ENCODE measurements at regions not wholly inside any gene's neighbourhood (a gene's known extent, or its start where the extent isn't known, plus 50 kb on each side); places are given as distances from the start of the nearest gene placed in this dataset.
"Not testable (repeated sequence)": the region's sequence is repeated elsewhere in the genome, so short reads cannot be mapped to it uniquely, and the experiment has no call there.

DNA sequence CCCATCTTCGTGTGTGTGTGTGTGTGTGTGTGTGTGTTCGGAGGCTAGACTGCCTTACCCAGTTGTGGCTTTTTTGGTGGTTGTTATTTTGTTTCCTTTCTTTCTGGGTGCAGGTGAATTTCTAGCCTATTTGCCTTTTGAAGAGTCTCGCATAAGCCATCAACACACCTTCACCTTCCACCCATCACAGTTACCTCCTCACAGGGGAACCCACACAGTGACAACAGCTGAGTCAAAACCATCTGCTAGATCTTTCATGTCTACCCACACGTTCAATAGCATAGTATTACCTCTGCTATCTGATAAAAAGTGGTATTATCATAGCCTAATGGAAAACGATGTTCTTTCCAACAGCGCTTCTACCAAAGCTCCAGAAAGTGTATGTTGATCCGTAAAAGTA, 303.2 kb upstream of the TMTC4 start:
- H4K20me1 ChIP-seq (ENCODE audit: insufficient read depth, poor library complexity, severe bottlenecking) = no peaks in the 10 kb centered on the region
- H3K79me2 ChIP-seq = no peaks in the 10 kb centered on the region
- no peak overlapping the region for H3K27ac ChIP-seq
- WGBS (ENCODE audit: low lambda C conversion rate, missing lambda C conversion rate) = 78% methylated on average over 7 of the region's 7 CpGs
- no peak overlapping the region for H2AFZ ChIP-seq
- no peaks in the 10 kb centered on the region for H3K36me3 ChIP-seq (replicated peaks; ENCODE audit: insufficient read depth, low read depth)
- H3K4me3 ChIP-seq = no peak overlapping the region
- H3K27me3 ChIP-seq = no peaks in the 10 kb centered on the region
- no peak for DNase-seq (ENCODE audit: low spot score)
- TF ChIP-seq EZH2 (IDR thresholded peaks at IDR 0.05; ENCODE audit: borderline replicate concordance) = no peak
- no peak for TF ChIP-seq EZH2phosphoT487 (IDR thresholded peaks at IDR 0.05; ENCODE audit: low read depth, severe bottlenecking, unreplicated experiment)
- TF ChIP-seq, protein P1, sequence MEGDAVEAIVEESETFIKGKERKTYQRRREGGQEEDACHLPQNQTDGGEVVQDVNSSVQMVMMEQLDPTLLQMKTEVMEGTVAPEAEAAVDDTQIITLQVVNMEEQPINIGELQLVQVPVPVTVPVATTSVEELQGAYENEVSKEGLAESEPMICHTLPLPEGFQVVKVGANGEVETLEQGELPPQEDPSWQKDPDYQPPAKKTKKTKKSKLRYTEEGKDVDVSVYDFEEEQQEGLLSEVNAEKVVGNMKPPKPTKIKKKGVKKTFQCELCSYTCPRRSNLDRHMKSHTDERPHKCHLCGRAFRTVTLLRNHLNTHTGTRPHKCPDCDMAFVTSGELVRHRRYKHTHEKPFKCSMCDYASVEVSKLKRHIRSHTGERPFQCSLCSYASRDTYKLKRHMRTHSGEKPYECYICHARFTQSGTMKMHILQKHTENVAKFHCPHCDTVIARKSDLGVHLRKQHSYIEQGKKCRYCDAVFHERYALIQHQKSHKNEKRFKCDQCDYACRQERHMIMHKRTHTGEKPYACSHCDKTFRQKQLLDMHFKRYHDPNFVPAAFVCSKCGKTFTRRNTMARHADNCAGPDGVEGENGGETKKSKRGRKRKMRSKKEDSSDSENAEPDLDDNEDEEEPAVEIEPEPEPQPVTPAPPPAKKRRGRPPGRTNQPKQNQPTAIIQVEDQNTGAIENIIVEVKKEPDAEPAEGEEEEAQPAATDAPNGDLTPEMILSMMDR (IDR thresholded peaks at IDR 0.05; ENCODE audit: poor library complexity) = no peak
- H3K9me3 ChIP-seq (ENCODE audit: low read depth) = no peaks in the 10 kb centered on the region
- H3K4me1 ChIP-seq (ENCODE audit: insufficient read depth) = no peaks in the 10 kb centered on the region
- no peaks in the 10 kb centered on the region for H3K9me2 ChIP-seq (replicated peaks; ENCODE audit: insufficient read depth)
- no peak overlapping the region for H3K4me2 ChIP-seq

DNA sequence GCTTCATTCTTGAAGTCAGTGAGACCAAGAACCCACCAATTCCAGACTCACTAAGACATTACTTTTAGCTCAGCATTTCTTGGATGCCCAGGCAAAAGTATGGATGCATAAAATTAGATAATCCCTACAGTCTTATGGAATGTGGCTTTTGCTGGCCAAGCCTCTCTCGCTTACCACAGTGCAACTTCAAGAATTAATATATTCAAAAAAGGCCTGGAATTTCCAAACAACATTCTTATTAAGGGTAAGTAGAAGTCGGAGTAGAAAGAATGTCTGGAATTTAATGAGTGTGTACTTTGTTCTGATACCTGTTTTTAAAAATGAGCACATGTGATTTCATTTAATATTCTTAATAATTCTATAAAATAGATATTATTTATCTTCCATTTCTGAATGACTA, 302.4 kb upstream of the TMTC4 start:
- Histone ChIP-seq H3K27me3 (no peaks in the 10 kb centered on the region), H3K79me2 (no peaks in the 10 kb centered on the region), H3K4me2 (no peak overlapping the region), H3K4me1 (ENCODE audit: insufficient read depth) (no peaks in the 10 kb centered on the region), H2AFZ (no peak overlapping the region), H4K20me1 (ENCODE audit: insufficient read depth, poor library complexity, severe bottlenecking) (no peaks in the 10 kb centered on the region), H3K9me2 (replicated peaks; ENCODE audit: insufficient read depth) (no peaks in the 10 kb centered on the region), H3K27ac (no peak overlapping the region), H3K4me3 (no peak overlapping the region), H3K36me3 (replicated peaks; ENCODE audit: insufficient read depth, low read depth) (no peaks in the 10 kb centered on the region), H3K9me3 (ENCODE audit: low read depth) (no peaks in the 10 kb centered on the region)
- TF ChIP-seq, protein P1 (IDR thresholded peaks at IDR 0.05; ENCODE audit: poor library complexity) = no peak
- TF ChIP-seq EZH2phosphoT487 (IDR thresholded peaks at IDR 0.05; ENCODE audit: low read depth, severe bottlenecking, unreplicated experiment) (no peak), EZH2 (IDR thresholded peaks at IDR 0.05; ENCODE audit: borderline replicate concordance) (no peak)
- no peak for DNase-seq (ENCODE audit: low spot score)
- 63% methylated on average over 2 of the region's 2 CpGs for WGBS (ENCODE audit: low lambda C conversion rate, missing lambda C conversion rate)

DNA sequence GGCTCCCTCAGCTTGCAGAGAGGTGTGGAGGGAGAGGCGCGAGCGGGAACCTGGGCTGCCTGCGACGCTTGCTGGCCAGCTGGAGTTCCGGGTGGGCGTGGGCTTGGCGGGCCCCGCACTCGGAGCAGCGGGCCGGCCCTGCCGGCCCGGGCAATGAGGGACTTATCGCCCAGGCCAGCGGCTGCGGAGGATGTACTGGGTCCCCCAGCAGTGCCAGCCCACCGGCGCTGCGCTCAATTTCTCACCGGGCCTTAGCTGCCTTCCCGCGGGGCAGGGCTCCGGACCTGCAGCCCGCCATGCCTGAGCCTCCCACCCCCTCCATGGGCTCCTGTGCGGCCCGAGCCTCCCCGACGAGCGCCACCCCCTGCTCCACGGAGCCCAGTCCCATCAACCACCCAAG, 301.1 kb upstream of the TMTC4 start:
- H3K9me2 ChIP-seq (replicated peaks; ENCODE audit: insufficient read depth); H3K27me3 ChIP-seq; H3K27ac ChIP-seq; H2AFZ ChIP-seq; H3K4me1 ChIP-seq (ENCODE audit: insufficient read depth); H3K79me2 ChIP-seq; DNase-seq (ENCODE audit: low spot score); H3K36me3 ChIP-seq (replicated peaks; ENCODE audit: insufficient read depth, low read depth); H4K20me1 ChIP-seq (ENCODE audit: insufficient read depth, poor library complexity, severe bottlenecking); H3K9me3 ChIP-seq (ENCODE audit: low read depth); H3K4me2 ChIP-seq; H3K4me3 ChIP-seq: not testable (repeated sequence)
- 99% methylated on average over 15 of the region's 31 CpGs for WGBS (ENCODE audit: low lambda C conversion rate, missing lambda C conversion rate)

DNA sequence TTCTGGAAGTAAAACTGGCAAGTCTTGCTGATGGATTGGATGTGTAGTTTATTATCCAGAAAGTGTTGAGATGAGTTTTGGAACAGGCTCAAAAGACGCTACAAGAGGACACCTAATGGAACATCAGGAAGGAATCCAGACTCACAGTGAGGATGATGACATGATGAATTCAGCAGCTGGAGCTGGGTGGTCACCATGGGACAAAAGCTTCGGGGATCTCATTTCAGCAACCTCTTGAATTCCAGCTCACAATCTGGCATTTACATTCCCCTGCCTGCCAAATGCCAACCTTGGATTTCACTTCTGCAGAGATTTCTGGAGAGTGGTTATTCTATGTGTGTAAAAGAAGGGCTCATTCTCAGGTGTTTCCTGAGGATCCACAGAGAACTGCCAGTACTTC, 288.0 kb upstream of the TMTC4 start:
- Histone ChIP-seq H3K36me3 (replicated peaks; ENCODE audit: insufficient read depth, low read depth) (no peaks in the 10 kb centered on the region), H3K9me2 (replicated peaks; ENCODE audit: insufficient read depth) (no peaks in the 10 kb centered on the region), H3K27me3 (no peaks in the 10 kb centered on the region), H3K9me3 (ENCODE audit: low read depth) (no peaks in the 10 kb centered on the region), H4K20me1 (ENCODE audit: insufficient read depth, poor library complexity, severe bottlenecking) (no peaks in the 10 kb centered on the region), H3K79me2 (no peaks in the 10 kb centered on the region), H3K4me1 (ENCODE audit: insufficient read depth) (no peaks in the 10 kb centered on the region), H3K4me3 (no peak overlapping the region), H3K4me2 (no peak overlapping the region), H3K27ac (no peak overlapping the region), H2AFZ (no peak overlapping the region)
- TF ChIP-seq, protein P1 (IDR thresholded peaks at IDR 0.05; ENCODE audit: poor library complexity) = no peak
- TF ChIP-seq EZH2phosphoT487 (IDR thresholded peaks at IDR 0.05; ENCODE audit: low read depth, severe bottlenecking, unreplicated experiment) = no peak
- no peak for TF ChIP-seq EZH2 (IDR thresholded peaks at IDR 0.05; ENCODE audit: borderline replicate concordance)
- 84% methylated on average over 2 of the region's 2 CpGs for WGBS (ENCODE audit: low lambda C conversion rate, missing lambda C conversion rate)
- DNase-seq (ENCODE audit: low spot score) = no peak

Data from hepatocyte (in vitro differentiated cells).